ENCODE measurements at regions not wholly inside any gene's neighbourhood (a gene's known extent, or its start where the extent isn't known, plus 50 kb on each side); places are given as distances from the start of the nearest gene placed in this dataset.

DNA sequence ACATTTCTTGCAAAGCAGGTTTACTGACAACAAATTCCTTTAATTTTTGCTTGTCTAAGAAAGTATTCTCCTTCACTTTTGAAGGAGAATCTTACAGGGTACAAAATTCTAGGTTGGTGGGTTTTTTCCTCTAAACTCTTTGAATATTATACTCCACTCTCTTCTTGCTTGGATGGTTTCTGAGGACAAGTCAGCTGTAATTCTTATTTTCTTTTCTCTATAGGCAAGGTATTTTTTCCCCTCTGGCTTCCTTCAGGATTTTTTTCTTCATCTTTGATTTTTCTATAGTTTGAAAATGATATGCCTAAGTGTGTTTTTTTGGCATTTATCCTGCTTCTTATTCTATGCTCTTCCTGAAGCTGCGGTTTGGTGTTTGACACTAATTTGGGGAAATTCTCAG is 112.5 kb upstream of the HIVEP1 start:
- no peak for DNase-seq (ENCODE audit: low read depth in 1 of 2, low spot score in 1 of 2)
- TF ChIP-seq, protein P1, sequence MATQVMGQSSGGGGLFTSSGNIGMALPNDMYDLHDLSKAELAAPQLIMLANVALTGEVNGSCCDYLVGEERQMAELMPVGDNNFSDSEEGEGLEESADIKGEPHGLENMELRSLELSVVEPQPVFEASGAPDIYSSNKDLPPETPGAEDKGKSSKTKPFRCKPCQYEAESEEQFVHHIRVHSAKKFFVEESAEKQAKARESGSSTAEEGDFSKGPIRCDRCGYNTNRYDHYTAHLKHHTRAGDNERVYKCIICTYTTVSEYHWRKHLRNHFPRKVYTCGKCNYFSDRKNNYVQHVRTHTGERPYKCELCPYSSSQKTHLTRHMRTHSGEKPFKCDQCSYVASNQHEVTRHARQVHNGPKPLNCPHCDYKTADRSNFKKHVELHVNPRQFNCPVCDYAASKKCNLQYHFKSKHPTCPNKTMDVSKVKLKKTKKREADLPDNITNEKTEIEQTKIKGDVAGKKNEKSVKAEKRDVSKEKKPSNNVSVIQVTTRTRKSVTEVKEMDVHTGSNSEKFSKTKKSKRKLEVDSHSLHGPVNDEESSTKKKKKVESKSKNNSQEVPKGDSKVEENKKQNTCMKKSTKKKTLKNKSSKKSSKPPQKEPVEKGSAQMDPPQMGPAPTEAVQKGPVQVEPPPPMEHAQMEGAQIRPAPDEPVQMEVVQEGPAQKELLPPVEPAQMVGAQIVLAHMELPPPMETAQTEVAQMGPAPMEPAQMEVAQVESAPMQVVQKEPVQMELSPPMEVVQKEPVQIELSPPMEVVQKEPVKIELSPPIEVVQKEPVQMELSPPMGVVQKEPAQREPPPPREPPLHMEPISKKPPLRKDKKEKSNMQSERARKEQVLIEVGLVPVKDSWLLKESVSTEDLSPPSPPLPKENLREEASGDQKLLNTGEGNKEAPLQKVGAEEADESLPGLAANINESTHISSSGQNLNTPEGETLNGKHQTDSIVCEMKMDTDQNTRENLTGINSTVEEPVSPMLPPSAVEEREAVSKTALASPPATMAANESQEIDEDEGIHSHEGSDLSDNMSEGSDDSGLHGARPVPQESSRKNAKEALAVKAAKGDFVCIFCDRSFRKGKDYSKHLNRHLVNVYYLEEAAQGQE (IDR thresholded peaks at IDR 0.05; ENCODE audit: insufficient replicate concordance, low read depth), result no peak
- no peak for TF ChIP-seq SPI1 (IDR thresholded peaks at IDR 0.05; ENCODE audit: borderline replicate concordance, low read depth)
- TF ChIP-seq GABPA (IDR thresholded peaks at IDR 0.05; ENCODE audit: low read depth), result no peak
- no peak for TF ChIP-seq POLR2AphosphoS5 (IDR thresholded peaks at IDR 0.05; ENCODE audit: low read depth)
- TF ChIP-seq, protein P2, sequence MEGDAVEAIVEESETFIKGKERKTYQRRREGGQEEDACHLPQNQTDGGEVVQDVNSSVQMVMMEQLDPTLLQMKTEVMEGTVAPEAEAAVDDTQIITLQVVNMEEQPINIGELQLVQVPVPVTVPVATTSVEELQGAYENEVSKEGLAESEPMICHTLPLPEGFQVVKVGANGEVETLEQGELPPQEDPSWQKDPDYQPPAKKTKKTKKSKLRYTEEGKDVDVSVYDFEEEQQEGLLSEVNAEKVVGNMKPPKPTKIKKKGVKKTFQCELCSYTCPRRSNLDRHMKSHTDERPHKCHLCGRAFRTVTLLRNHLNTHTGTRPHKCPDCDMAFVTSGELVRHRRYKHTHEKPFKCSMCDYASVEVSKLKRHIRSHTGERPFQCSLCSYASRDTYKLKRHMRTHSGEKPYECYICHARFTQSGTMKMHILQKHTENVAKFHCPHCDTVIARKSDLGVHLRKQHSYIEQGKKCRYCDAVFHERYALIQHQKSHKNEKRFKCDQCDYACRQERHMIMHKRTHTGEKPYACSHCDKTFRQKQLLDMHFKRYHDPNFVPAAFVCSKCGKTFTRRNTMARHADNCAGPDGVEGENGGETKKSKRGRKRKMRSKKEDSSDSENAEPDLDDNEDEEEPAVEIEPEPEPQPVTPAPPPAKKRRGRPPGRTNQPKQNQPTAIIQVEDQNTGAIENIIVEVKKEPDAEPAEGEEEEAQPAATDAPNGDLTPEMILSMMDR (IDR thresholded peaks at IDR 0.05; ENCODE audit: insufficient read depth, low read length), result no peak
- no peak overlapping the region for H3K27ac ChIP-seq (replicated peaks)
- no peaks in the 10 kb centered on the region for H3K27me3 ChIP-seq (ENCODE audit: insufficient read depth, poor library complexity, severe bottlenecking)
- H3K4me3 ChIP-seq (replicated peaks; ENCODE audit: insufficient read depth, low read length), result no peak overlapping the region

DNA sequence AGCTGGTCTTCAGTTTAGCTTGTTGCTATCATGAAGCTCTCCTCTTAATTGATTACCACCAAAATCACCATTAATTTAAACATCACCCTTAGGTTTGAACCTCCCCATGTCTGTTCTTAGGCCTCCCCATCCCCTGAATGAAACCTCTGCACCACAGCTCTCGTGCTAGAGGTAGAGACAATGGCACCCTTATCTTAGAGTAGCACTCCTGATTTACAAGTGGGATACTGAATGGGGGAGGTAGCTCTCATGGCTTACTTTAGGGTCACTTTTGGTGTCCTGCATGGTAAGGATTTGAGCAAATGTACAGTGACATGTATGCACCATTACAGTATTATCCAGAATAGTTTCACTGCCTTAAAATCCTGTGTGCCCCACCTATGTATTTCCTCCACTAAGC is 115.6 kb upstream of the ADTRP start:
- DNase-seq (ENCODE audit: low read depth in 1 of 2, low spot score in 1 of 2), result no peak
- Histone ChIP-seq H3K4me3 (replicated peaks; ENCODE audit: insufficient read depth, low read length) (no peak overlapping the region), H3K27ac (replicated peaks) (no peak overlapping the region), H3K27me3 (ENCODE audit: insufficient read depth, poor library complexity, severe bottlenecking) (no peaks in the 10 kb centered on the region)
- TF ChIP-seq POLR2AphosphoS5 (IDR thresholded peaks at IDR 0.05; ENCODE audit: low read depth) (no peak), SPI1 (IDR thresholded peaks at IDR 0.05; ENCODE audit: borderline replicate concordance, low read depth) (no peak), GABPA (IDR thresholded peaks at IDR 0.05; ENCODE audit: low read depth) (no peak)
- TF ChIP-seq, protein P2 (IDR thresholded peaks at IDR 0.05; ENCODE audit: insufficient read depth, low read length), result no peak
- TF ChIP-seq, protein P1 (IDR thresholded peaks at IDR 0.05; ENCODE audit: insufficient replicate concordance, low read depth), result no peak

DNA sequence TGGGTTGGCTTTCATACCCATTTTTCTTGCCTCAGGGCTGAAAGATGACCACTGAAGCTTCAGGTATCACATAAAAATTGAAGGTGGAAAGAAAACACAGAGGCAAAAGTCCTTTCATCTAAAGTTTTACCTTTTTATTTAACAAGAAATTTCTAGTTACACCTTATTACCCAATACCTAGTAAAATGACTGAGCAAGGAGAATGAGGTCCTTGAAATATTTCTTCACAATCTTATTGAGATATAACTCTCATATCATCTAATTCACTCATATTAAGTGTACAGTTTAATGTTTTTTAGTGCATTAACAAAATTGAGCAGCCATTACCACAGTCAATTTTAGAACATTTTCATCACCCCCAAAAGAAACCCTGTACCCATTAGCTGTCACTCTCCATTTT is 112.9 kb upstream of the ADTRP start:
- H3K27ac ChIP-seq (replicated peaks), result no peak overlapping the region
- TF ChIP-seq GABPA (IDR thresholded peaks at IDR 0.05; ENCODE audit: low read depth) (no peak), POLR2AphosphoS5 (IDR thresholded peaks at IDR 0.05; ENCODE audit: low read depth) (no peak), SPI1 (IDR thresholded peaks at IDR 0.05; ENCODE audit: borderline replicate concordance, low read depth) (no peak)
- TF ChIP-seq, protein P1 (IDR thresholded peaks at IDR 0.05; ENCODE audit: insufficient replicate concordance, low read depth), result no peak
- TF ChIP-seq, protein P2 (IDR thresholded peaks at IDR 0.05; ENCODE audit: insufficient read depth, low read length), result no peak
- no peak overlapping the region for H3K4me3 ChIP-seq (replicated peaks; ENCODE audit: insufficient read depth, low read length)

More for the DNA sequence above, 112.9 kb upstream of the ADTRP start:
- H3K27me3 ChIP-seq (ENCODE audit: insufficient read depth, poor library complexity, severe bottlenecking), result no peaks in the 10 kb centered on the region
- DNase-seq (ENCODE audit: low read depth in 1 of 2, low spot score in 1 of 2), result no peak

All from HL-60 (cell line).